Neural progenitor cell (in vitro differentiated cells): ENCODE measurements at regions not wholly inside any gene's neighbourhood (a gene's known extent, or its start where the extent isn't known, plus 50 kb on each side); places are given as distances from the start of the nearest gene placed in this dataset.
"Not testable (repeated sequence)": the region's sequence is repeated elsewhere in the genome, so short reads cannot be mapped to it uniquely, and the experiment has no call there.

Experiments
- EZH2 ChIP-seq: fragments of 200-600 bp; sonication (generic); IDR thresholded peaks from 2 replicates; pipeline ENCODE4 v1.6.1; 2017; ENCODE audit warnings: antibody characterized with exemption, mild to moderate bottlenecking, moderate library complexity
- EZH2phosphoT487 ChIP-seq: fragments of 200-600 bp; sonication (generic); IDR thresholded peaks from 2 replicates; pipeline ENCODE4 v1.6.1; 2017; ENCODE audit warnings: antibody characterized with exemption
- TF ChIP-seq, protein P1 (sequence below): fragments of 200-600 bp; sonication (generic); IDR thresholded peaks from 2 replicates; pipeline ENCODE4 v1.5.1; 2017; ENCODE audit warnings: antibody characterized with exemption, mild to moderate bottlenecking

DNA sequence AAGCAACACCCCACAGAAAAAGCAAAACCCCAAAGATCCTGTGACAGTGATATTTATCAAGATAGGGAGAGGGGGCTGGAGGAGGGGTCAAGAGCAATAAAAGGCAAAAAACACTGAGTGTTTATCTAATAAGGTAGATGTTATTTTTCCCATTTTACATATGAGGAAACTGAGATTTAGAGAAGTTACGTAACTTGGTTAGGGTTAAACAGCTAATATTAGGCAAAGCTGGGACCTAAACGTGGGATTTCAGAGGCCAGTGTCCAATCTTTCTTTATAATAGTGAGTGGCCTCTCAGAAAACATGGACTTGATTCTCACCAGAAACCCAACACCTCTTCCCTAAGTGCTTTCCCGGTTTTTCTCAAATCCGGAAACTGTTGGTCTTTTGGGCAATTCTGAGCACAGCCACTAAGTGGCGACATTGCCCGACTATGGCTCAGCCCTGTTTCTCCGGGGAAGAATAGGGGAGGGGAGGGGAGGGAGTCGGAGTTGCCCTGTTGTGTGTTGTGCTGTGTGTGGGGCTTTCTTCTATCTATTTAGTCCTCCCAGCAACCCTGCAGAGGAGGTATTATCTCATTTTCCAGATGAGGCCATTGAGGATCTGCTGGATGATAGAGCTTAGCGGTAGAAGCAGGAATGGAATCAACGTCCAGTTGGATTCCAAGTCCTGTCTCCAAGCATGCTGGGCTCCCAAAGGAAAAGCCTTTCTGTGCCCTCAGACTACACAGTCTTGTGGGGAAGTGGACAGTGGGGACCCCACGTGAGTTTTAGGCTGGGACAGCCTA, 58.7 kb upstream of the ETV3 start:
- TF ChIP-seq, protein P1, sequence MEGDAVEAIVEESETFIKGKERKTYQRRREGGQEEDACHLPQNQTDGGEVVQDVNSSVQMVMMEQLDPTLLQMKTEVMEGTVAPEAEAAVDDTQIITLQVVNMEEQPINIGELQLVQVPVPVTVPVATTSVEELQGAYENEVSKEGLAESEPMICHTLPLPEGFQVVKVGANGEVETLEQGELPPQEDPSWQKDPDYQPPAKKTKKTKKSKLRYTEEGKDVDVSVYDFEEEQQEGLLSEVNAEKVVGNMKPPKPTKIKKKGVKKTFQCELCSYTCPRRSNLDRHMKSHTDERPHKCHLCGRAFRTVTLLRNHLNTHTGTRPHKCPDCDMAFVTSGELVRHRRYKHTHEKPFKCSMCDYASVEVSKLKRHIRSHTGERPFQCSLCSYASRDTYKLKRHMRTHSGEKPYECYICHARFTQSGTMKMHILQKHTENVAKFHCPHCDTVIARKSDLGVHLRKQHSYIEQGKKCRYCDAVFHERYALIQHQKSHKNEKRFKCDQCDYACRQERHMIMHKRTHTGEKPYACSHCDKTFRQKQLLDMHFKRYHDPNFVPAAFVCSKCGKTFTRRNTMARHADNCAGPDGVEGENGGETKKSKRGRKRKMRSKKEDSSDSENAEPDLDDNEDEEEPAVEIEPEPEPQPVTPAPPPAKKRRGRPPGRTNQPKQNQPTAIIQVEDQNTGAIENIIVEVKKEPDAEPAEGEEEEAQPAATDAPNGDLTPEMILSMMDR = peak; percentile 55
- TF ChIP-seq EZH2phosphoT487, EZH2: not testable (repeated sequence)
